Neural cell (in vitro differentiated cells): ENCODE measurements at regions not wholly inside any gene's neighbourhood (a gene's known extent, or its start where the extent isn't known, plus 50 kb on each side); places are given as distances from the start of the nearest gene placed in this dataset.

ENCODE experiments used
- H2AFZ ChIP-seq: fragments of 200-600, 300-800 bp; sonication (generic), shearing (Covaris generic); 2 replicates; pipeline ENCODE4 v1.6.0; 2014; ENCODE audit warnings: low read depth, mild to moderate bottlenecking, antibody characterized with exemption, low read length, moderate library complexity
- H3F3A ChIP-seq: fragments of 200-600 bp; shearing (Covaris generic); 2 replicates; pipeline ENCODE4 v1.6.1; 2016; ENCODE audit warnings: mild to moderate bottlenecking, moderate library complexity, mixed read lengths, antibody characterized with exemption, low read length; ENCODE audit not compliant: insufficient read depth, poor library complexity, severe bottlenecking
- H3K27ac ChIP-seq: fragments of 200-600, 300-800 bp; sonication (generic), shearing (Covaris generic); 2 replicates; pipeline ENCODE4 v1.5.1; 2014; ENCODE audit warnings: mild to moderate bottlenecking, low read length, moderate library complexity
- H3K27me3 ChIP-seq: fragments of 300-800, 200-600 bp; sonication (generic), shearing (Covaris generic); 2 replicates; pipeline ENCODE4 v1.6.0; 2014; ENCODE audit warnings: mild to moderate bottlenecking, low read depth, low read length, moderate library complexity; ENCODE audit not compliant: insufficient read depth
- H3K36me3 ChIP-seq: fragments of 300-800, 200-600 bp; sonication (generic), shearing (Covaris generic); 2 replicates; pipeline ENCODE4 v1.5.1; 2014; ENCODE audit warnings: mild to moderate bottlenecking, antibody characterized with exemption, low read length, moderate library complexity; ENCODE audit not compliant: insufficient read depth
- H3K4me2 ChIP-seq: fragments of 300-800, 200-600 bp; sonication (generic), shearing (Covaris generic); 2 replicates; pipeline ENCODE4 v1.6.0; 2014; ENCODE audit warnings: mild to moderate bottlenecking, low read length
- H3K4me3 ChIP-seq: fragments of 300-800, 200-600 bp; sonication (generic), shearing (Covaris generic); 2 replicates; pipeline ENCODE4 v1.5.1; 2014; ENCODE audit warnings: mild to moderate bottlenecking, low read length, moderate library complexity
- H3K79me2 ChIP-seq: fragments of 200-600 bp; shearing (Covaris generic); replicated peaks from 2 replicates; pipeline ENCODE4 v1.6.0; 2014; ENCODE audit warnings: mild to moderate bottlenecking, low read length, moderate library complexity; ENCODE audit not compliant: insufficient read depth
- H3K9ac ChIP-seq: fragments of 300-800, 200-600 bp; sonication (generic), shearing (Covaris generic); 2 replicates; pipeline ENCODE4 v1.6.1; 2016; ENCODE audit warnings: mild to moderate bottlenecking, low read length, mixed read lengths
- H3K9me2 ChIP-seq: fragments of 200-600 bp; shearing (Covaris generic); 2 replicates; pipeline ENCODE4 v1.6.1; 2016; ENCODE audit warnings: mild to moderate bottlenecking, low read length, mixed read lengths; ENCODE audit not compliant: insufficient read depth
- H3K9me3 ChIP-seq: fragments of 200-600, 300-800 bp; sonication (generic), shearing (Covaris generic); 2 replicates; pipeline ENCODE4 v1.6.1; 2016; ENCODE audit warnings: mild to moderate bottlenecking, mixed run types, low read length, moderate library complexity, mixed read lengths
- H4K20me1 ChIP-seq: fragments of 200-600 bp; shearing (Covaris generic); 2 replicates; pipeline ENCODE4 v1.6.1; 2016; ENCODE audit warnings: mild to moderate bottlenecking, mixed run types; ENCODE audit not compliant: insufficient read depth
- CTCF ChIP-seq: fragments of 450-650 bp; IDR thresholded peaks from 2 replicates; pipeline ENCODE4 v1.5.1; 2014; ENCODE audit warnings: antibody characterized with exemption, mild to moderate bottlenecking, moderate library complexity; ENCODE audit not compliant: poor library complexity, severe bottlenecking
- EP300 ChIP-seq: fragments of 450-650 bp; conservative IDR thresholded peaks from 2 replicates; pipeline ENCODE4 v1.6.1; 2014; ENCODE audit warnings: antibody characterized with exemption, mild to moderate bottlenecking, moderate library complexity; ENCODE audit not compliant: poor library complexity, severe bottlenecking
- EZH2 ChIP-seq: fragments of 200-600, 300-800 bp; shearing (Covaris generic), sonication (generic); IDR thresholded peaks from 2 replicates; pipeline ENCODE4 v1.6.1; 2014; ENCODE audit warnings: antibody characterized with exemption, low read length, borderline replicate concordance, mild to moderate bottlenecking; ENCODE audit not compliant: insufficient read depth, poor library complexity, severe bottlenecking
- MXI1 ChIP-seq: fragments of 450-650 bp; conservative IDR thresholded peaks from 2 replicates; pipeline ENCODE4 v1.6.1; 2014; ENCODE audit warnings: antibody characterized with exemption, mild to moderate bottlenecking; ENCODE audit not compliant: poor library complexity, severe bottlenecking
- POLR2AphosphoS5 ChIP-seq: IDR thresholded peaks from 2 replicates; pipeline ENCODE4 v1.6.1; 2012
- RAD21 ChIP-seq: fragments of 450-650 bp; conservative IDR thresholded peaks from 2 replicates; pipeline ENCODE4 v1.6.1; 2014; ENCODE audit warnings: antibody characterized with exemption, mild to moderate bottlenecking, moderate library complexity
- REST ChIP-seq: IDR thresholded peaks from 2 replicates; pipeline ENCODE4 v1.6.1; 2012; ENCODE audit warnings: borderline replicate concordance
- SMC3 ChIP-seq: fragments of 450-650 bp; conservative IDR thresholded peaks from 2 replicates; pipeline ENCODE4 v1.6.1; 2014; ENCODE audit warnings: antibody characterized with exemption, mild to moderate bottlenecking, moderate library complexity; ENCODE audit not compliant: poor library complexity
- TAF1 ChIP-seq: IDR thresholded peaks from 2 replicates; pipeline ENCODE4 v1.6.1; 2012; ENCODE audit warnings: low read depth

GRCh38 chr4:187555174-187555573, 440.4 kb upstream of the ZFP42 start:
- Histone ChIP-seq H3K27ac (no peak overlapping the region), H3K9me3 (no peaks in the 10 kb centered on the region), H3K4me2 (no peak overlapping the region), H2AFZ (no peak overlapping the region), H3K9me2 (no peaks in the 10 kb centered on the region), H3F3A (no peaks in the 10 kb centered on the region), H3K9ac (no peak overlapping the region), H3K36me3 (no peaks in the 10 kb centered on the region), H3K4me3 (no peak overlapping the region), H3K27me3 (no peaks in the 10 kb centered on the region), H3K79me2 (no peaks in the 10 kb centered on the region), H4K20me1 (no peaks in the 10 kb centered on the region)
- no peak for TF ChIP-seq MXI1
- TF ChIP-seq POLR2AphosphoS5 = no peak
- no peak for TF ChIP-seq TAF1
- TF ChIP-seq EP300 = no peak
- no peak for TF ChIP-seq SMC3
- TF ChIP-seq REST = no peak
- TF ChIP-seq RAD21 = no peak
- no peak for TF ChIP-seq CTCF
- TF ChIP-seq EZH2 = no peak

- Histone ChIP-seq H3K36me3 (no peaks in the 10 kb centered on the region), H3F3A (no peaks in the 10 kb centered on the region), H3K9ac (no peak overlapping the region), H4K20me1 (no peaks in the 10 kb centered on the region), H3K4me2 (no peak overlapping the region), H2AFZ (no peak overlapping the region), H3K27me3 (no peaks in the 10 kb centered on the region), H3K9me3 (no peaks in the 10 kb centered on the region), H3K79me2 (no peaks in the 10 kb centered on the region), H3K27ac (no peak overlapping the region), H3K4me3 (no peak overlapping the region), H3K9me2 (no peaks in the 10 kb centered on the region)
- no peak for TF ChIP-seq EP300
- TF ChIP-seq MXI1 = no peak
- no peak for TF ChIP-seq REST
- no peak for TF ChIP-seq CTCF
- no peak for TF ChIP-seq POLR2AphosphoS5
- no peak for TF ChIP-seq TAF1
- no peak for TF ChIP-seq RAD21
These were observed 437.2 kb upstream of the ZFP42 start for GRCh38 chr4:187558391-187558790.
